ENCODE measurements at regions not wholly inside any gene's neighbourhood (a gene's known extent, or its start where the extent isn't known, plus 50 kb on each side); places are given as distances from the start of the nearest gene placed in this dataset.
A peak's percentile ranks its signal among the peaks of the same experiment; 100 is the strongest.

DNA sequence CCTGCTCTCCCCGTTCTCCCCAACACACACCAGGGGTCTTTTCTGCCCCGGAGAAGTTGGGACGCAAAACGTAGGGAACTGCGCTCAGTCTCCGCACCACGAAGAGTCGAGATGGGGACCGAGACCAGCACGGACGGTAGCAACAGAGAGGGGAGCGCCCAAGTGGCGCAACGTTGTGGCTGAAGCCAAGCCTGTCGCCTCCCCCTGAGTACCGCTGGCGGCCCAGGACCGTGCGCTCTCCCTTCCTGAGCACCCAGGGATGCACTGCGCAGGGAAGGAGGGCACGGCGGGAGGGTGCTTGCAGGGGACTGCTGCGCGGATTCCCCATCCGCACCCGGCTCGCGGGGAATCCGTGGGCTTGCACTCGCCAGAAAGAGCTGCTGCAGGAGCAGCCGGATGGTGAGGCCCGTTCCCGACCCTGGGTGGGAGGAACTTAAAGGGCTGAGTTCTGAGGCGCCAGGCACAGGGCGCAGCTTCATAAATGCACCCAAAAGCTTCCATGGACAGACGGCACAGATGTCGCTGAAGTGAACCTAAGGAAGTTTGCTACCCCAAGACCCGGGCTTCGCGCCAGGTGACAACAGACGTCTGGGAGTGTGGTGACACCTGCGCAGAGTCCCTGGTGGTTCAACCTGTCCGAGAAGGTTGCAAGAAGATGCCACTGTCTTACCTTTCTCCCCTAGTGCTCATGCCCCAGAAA is 178.7 kb downstream of the TBXT start:
- Mint-ChIP-seq H3K36me3 (ENCODE audit: low read depth) (no peaks in the 10 kb centered on the region; the same call in 2 of the 3 replicates), H3K4me3 (peak overlapping the region; percentile 81), H3K4me1 (peaks cover 21% of the 10 kb centered on the region), H3K27me3 (ENCODE audit: insufficient read depth, low read depth, poor library complexity) (peaks cover 73% of the 10 kb centered on the region), H3K9me3 (no peaks in the 10 kb centered on the region), H3K27ac (no peak overlapping the region)
- peaks cover 100% of the 10 kb centered on the region for H3K27me3 ChIP-seq (ENCODE audit: insufficient read depth)
- H3K4me1 ChIP-seq (ENCODE audit: insufficient read depth) = peaks cover 19% of the 10 kb centered on the region
- H3K79me2 ChIP-seq (replicated peaks; ENCODE audit: insufficient read depth) = no peaks in the 10 kb centered on the region
- H2AFZ ChIP-seq = peak overlapping the region; percentile 91
- peak overlapping the region; percentile 70 for H3K4me3 ChIP-seq
- no peaks in the 10 kb centered on the region for H3K36me3 ChIP-seq (ENCODE audit: insufficient read depth)
- TF ChIP-seq, protein P1, sequence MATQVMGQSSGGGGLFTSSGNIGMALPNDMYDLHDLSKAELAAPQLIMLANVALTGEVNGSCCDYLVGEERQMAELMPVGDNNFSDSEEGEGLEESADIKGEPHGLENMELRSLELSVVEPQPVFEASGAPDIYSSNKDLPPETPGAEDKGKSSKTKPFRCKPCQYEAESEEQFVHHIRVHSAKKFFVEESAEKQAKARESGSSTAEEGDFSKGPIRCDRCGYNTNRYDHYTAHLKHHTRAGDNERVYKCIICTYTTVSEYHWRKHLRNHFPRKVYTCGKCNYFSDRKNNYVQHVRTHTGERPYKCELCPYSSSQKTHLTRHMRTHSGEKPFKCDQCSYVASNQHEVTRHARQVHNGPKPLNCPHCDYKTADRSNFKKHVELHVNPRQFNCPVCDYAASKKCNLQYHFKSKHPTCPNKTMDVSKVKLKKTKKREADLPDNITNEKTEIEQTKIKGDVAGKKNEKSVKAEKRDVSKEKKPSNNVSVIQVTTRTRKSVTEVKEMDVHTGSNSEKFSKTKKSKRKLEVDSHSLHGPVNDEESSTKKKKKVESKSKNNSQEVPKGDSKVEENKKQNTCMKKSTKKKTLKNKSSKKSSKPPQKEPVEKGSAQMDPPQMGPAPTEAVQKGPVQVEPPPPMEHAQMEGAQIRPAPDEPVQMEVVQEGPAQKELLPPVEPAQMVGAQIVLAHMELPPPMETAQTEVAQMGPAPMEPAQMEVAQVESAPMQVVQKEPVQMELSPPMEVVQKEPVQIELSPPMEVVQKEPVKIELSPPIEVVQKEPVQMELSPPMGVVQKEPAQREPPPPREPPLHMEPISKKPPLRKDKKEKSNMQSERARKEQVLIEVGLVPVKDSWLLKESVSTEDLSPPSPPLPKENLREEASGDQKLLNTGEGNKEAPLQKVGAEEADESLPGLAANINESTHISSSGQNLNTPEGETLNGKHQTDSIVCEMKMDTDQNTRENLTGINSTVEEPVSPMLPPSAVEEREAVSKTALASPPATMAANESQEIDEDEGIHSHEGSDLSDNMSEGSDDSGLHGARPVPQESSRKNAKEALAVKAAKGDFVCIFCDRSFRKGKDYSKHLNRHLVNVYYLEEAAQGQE (IDR thresholded peaks at IDR 0.05; ENCODE audit: unreplicated experiment) = no peak
- TF ChIP-seq CREB1 (CRISPR knock-in tag; IDR thresholded peaks at IDR 0.05; ENCODE audit: low read depth) (no peak), EZH2 (IDR thresholded peaks at IDR 0.05; ENCODE audit: low read depth, unreplicated experiment) (peak; percentile 74)
- peak; percentile 44 for DNase-seq (ENCODE audit: low spot score)
- peak overlapping the region; percentile 89 for H3K4me2 ChIP-seq
- peaks cover 3% of the 10 kb centered on the region for H4K20me1 ChIP-seq (replicated peaks; ENCODE audit: insufficient read depth)
- no peaks in the 10 kb centered on the region for H3F3A ChIP-seq (replicated peaks; ENCODE audit: low read depth)
- no peaks in the 10 kb centered on the region for H3K9me2 ChIP-seq (ENCODE audit: insufficient read depth)
- ATAC-seq = peak; percentile 38
- no peak overlapping the region for H3K27ac ChIP-seq (ENCODE audit: low read depth)

DNA sequence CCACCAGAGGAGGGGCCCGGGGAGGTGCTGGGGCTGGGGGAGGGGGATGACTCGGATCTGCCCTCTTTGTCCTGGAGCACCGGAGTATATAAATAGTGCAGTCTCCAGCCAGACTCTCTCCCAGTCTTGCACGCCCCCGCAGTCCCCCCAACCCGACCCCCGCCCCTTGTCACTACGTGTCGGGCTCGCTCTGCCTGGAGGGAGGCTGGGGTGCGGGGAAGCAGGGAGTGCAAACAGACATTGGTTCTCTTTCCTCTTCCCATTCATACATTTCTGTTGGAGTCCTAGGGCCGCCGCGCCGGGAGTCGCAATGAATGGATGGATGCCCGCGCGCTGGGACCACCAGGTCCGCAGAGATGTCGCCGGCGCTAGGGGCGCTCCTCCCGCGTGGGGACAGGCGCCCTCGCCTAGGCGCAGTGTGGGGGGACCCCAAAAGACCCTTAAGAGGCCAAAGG is 179.3 kb downstream of the TBXT start:
- DNase-seq (ENCODE audit: low spot score) = peak; percentile 74
- Histone ChIP-seq H3K79me2 (replicated peaks; ENCODE audit: insufficient read depth) (no peaks in the 10 kb centered on the region), H3K27me3 (ENCODE audit: insufficient read depth) (peaks cover 100% of the 10 kb centered on the region), H3K9me2 (ENCODE audit: insufficient read depth) (no peaks in the 10 kb centered on the region), H4K20me1 (replicated peaks; ENCODE audit: insufficient read depth) (peaks cover 3% of the 10 kb centered on the region), H3F3A (replicated peaks; ENCODE audit: low read depth) (no peaks in the 10 kb centered on the region), H3K4me2 (peak overlapping the region; percentile 89), H3K4me3 (peak overlapping the region; percentile 70), H3K27ac (ENCODE audit: low read depth) (no peak overlapping the region), H3K36me3 (ENCODE audit: insufficient read depth) (no peaks in the 10 kb centered on the region), H3K4me1 (ENCODE audit: insufficient read depth) (peaks cover 19% of the 10 kb centered on the region), H2AFZ (peak overlapping the region; percentile 91)
- Mint-ChIP-seq H3K4me3 (peak overlapping the region; percentile 81), H3K27ac (no peak overlapping the region), H3K27me3 (ENCODE audit: insufficient read depth, low read depth, poor library complexity) (peaks cover 73% of the 10 kb centered on the region), H3K4me1 (peaks cover 21% of the 10 kb centered on the region), H3K9me3 (no peaks in the 10 kb centered on the region), H3K36me3 (ENCODE audit: low read depth) (no peaks in the 10 kb centered on the region; the same call in 2 of the 3 replicates)
- ATAC-seq = peak; percentile 46
- TF ChIP-seq CTCF (conservative IDR thresholded peaks at IDR 0.05; ENCODE audit: low read depth in 2 of 2) (peak in 1 of 2 experiments; percentile 20; a peak in 1 of 4 replicates), EZH2 (IDR thresholded peaks at IDR 0.05; ENCODE audit: low read depth, unreplicated experiment) (peak; percentile 74), NANOG (IDR thresholded peaks at IDR 0.05; ENCODE audit: borderline replicate concordance) (no peak), EZH2phosphoT487 (IDR thresholded peaks at IDR 0.05; ENCODE audit: unreplicated experiment) (peak; percentile 72), ZNF462 (CRISPR knock-in tag; IDR thresholded peaks at IDR 0.05) (no peak)

All from GM23338 (cell line).